ENCODE measurements at regions not wholly inside any gene's neighbourhood (a gene's known extent, or its start where the extent isn't known, plus 50 kb on each side); places are given as distances from the start of the nearest gene placed in this dataset.

- TF ChIP-seq MXI1 (IDR thresholded peaks at IDR 0.05; ENCODE audit: low read depth, low read length) (no peak), YY1 (IDR thresholded peaks at IDR 0.05; ENCODE audit: low read depth) (no peak), CTCF (IDR thresholded peaks at IDR 0.05) (no peak), GABPA (IDR thresholded peaks at IDR 0.05; ENCODE audit: low read depth) (no peak), EP300 (IDR thresholded peaks at IDR 0.05; ENCODE audit: borderline replicate concordance in 1 of 2, low read depth in 1 of 2, low read length in 1 of 2) (no peak), RAD21 (IDR thresholded peaks at IDR 0.05; ENCODE audit: low read length) (no peak), RCOR1 (IDR thresholded peaks at IDR 0.05; ENCODE audit: low read length) (no peak)
Observed at GRCh38 chr13:22311734-22312404, 641.0 kb downstream of the FGF9 start.

Measured in SK-N-SH (cell line).